ENCODE measurements at regions not wholly inside any gene's neighbourhood (a gene's known extent, or its start where the extent isn't known, plus 50 kb on each side); places are given as distances from the start of the nearest gene placed in this dataset.

- Mint-ChIP-seq H3K4me1 (no peaks in the 10 kb centered on the region), H3K36me3 (ENCODE audit: low read depth) (no peaks in the 10 kb centered on the region), H3K9me3 (no peaks in the 10 kb centered on the region), H3K27me3 (ENCODE audit: low read depth) (no peaks in the 10 kb centered on the region), H3K27ac (ENCODE audit: unreplicated experiment) (peak overlapping the region; percentile 21), H3K4me3 (no peak overlapping the region)
- no peak for TF ChIP-seq CTCF (conservative IDR thresholded peaks at IDR 0.05)
- DNase-seq (ENCODE audit: low read depth, low spot score), result no peak
These were observed 143.5 kb downstream of the NFKBIZ start for GRCh38 chr3:101992863-101993262.

- Mint-ChIP-seq H3K4me3 (no peak overlapping the region), H3K36me3 (ENCODE audit: low read depth) (no peaks in the 10 kb centered on the region), H3K9me3 (no peaks in the 10 kb centered on the region), H3K27ac (ENCODE audit: unreplicated experiment) (no peak overlapping the region), H3K27me3 (ENCODE audit: low read depth) (no peaks in the 10 kb centered on the region), H3K4me1 (peaks cover 3% of the 10 kb centered on the region)
- no peak for DNase-seq (ENCODE audit: low read depth, low spot score)
- TF ChIP-seq CTCF (conservative IDR thresholded peaks at IDR 0.05), result no peak
These were observed 145.1 kb downstream of the NFKBIZ start for GRCh38 chr3:101994386-101994785.

- Mint-ChIP-seq H3K9me3 (no peaks in the 10 kb centered on the region), H3K4me3 (no peak overlapping the region), H3K27ac (ENCODE audit: unreplicated experiment) (no peak overlapping the region), H3K36me3 (ENCODE audit: low read depth) (no peaks in the 10 kb centered on the region), H3K27me3 (ENCODE audit: low read depth) (no peaks in the 10 kb centered on the region), H3K4me1 (peaks cover 5% of the 10 kb centered on the region)
- DNase-seq (ENCODE audit: low read depth, low spot score), result no peak
- no peak for TF ChIP-seq CTCF (conservative IDR thresholded peaks at IDR 0.05)
These were observed 146.2 kb downstream of the NFKBIZ start for GRCh38 chr3:101995371-101996046.

- no peak overlapping the region for H3K27ac Mint-ChIP-seq (ENCODE audit: unreplicated experiment)
- no peak overlapping the region for H3K4me3 Mint-ChIP-seq
- TF ChIP-seq CTCF (conservative IDR thresholded peaks at IDR 0.05), result no peak
These were observed 147.5 kb downstream of the NFKBIZ start for GRCh38 chr3:101996832-101997231.

GRCh38 chr3:101998256-101998926 lies 149.1 kb downstream of the NFKBIZ start:
- Mint-ChIP-seq H3K4me1 (peaks cover 5% of the 10 kb centered on the region), H3K4me3 (no peak overlapping the region), H3K27ac (ENCODE audit: unreplicated experiment) (no peak overlapping the region), H3K9me3 (no peaks in the 10 kb centered on the region), H3K36me3 (ENCODE audit: low read depth) (no peaks in the 10 kb centered on the region), H3K27me3 (ENCODE audit: low read depth) (no peaks in the 10 kb centered on the region)
- TF ChIP-seq CTCF (conservative IDR thresholded peaks at IDR 0.05), result no peak
- no peak for DNase-seq (ENCODE audit: low read depth, low spot score)

More at GRCh38 chr3:101996832-101997231, 147.5 kb downstream of the NFKBIZ start:
- H3K27me3 Mint-ChIP-seq (ENCODE audit: low read depth), result no peaks in the 10 kb centered on the region
- H3K9me3 Mint-ChIP-seq, result no peaks in the 10 kb centered on the region
- DNase-seq (ENCODE audit: low read depth, low spot score), result no peak
- H3K4me1 Mint-ChIP-seq, result peaks cover 5% of the 10 kb centered on the region
- no peaks in the 10 kb centered on the region for H3K36me3 Mint-ChIP-seq (ENCODE audit: low read depth)

All from neural crest cell (in vitro differentiated cells).